ENCODE measurements at regions not wholly inside any gene's neighbourhood (a gene's known extent, or its start where the extent isn't known, plus 50 kb on each side); places are given as distances from the start of the nearest gene placed in this dataset.

- TF ChIP-seq TAF1 (IDR thresholded peaks at IDR 0.05; ENCODE audit: borderline replicate concordance, low read depth, low read length) (no peak), POLR2A (IDR thresholded peaks at IDR 0.05; ENCODE audit: low read depth, low read length) (no peak), POLR2AphosphoS5 (IDR thresholded peaks at IDR 0.05; ENCODE audit: low read depth, low read length) (no peak)
Observed at GRCh38 chr4:28101583-28101982, 1240.9 kb downstream of the STIM2 start.
